ENCODE measurements at regions not wholly inside any gene's neighbourhood (a gene's known extent, or its start where the extent isn't known, plus 50 kb on each side); places are given as distances from the start of the nearest gene placed in this dataset.

GRCh38 chr4:35900286-35901243 lies 343.7 kb downstream of the ARAP2 start:
- TF ChIP-seq POLR2A (IDR thresholded peaks at IDR 0.05): no peak
- TF ChIP-seq CTCF (IDR thresholded peaks at IDR 0.05): no peak
- no peak for TF ChIP-seq POLR2AphosphoS5 (IDR thresholded peaks at IDR 0.05)
